GM12892 (cell line): ENCODE measurements at regions not wholly inside any gene's neighbourhood (a gene's known extent, or its start where the extent isn't known, plus 50 kb on each side); places are given as distances from the start of the nearest gene placed in this dataset.
"Not testable (repeated sequence)": the region's sequence is repeated elsewhere in the genome, so short reads cannot be mapped to it uniquely, and the experiment has no call there.

Experiments used
- POLR2A ChIP-seq: IDR thresholded peaks from 2 replicates; pipeline ENCODE4 v1.6.1; 2011; ENCODE audit warnings: low read depth, low read length, control low read depth
- POLR2AphosphoS5 ChIP-seq: IDR thresholded peaks from 2 replicates; pipeline ENCODE4 v1.6.1; 2011; ENCODE audit warnings: low read depth, low read length, control low read depth
- TAF1 ChIP-seq: IDR thresholded peaks from 2 replicates; pipeline ENCODE4 v1.6.1; 2011; ENCODE audit warnings: low read depth, mild to moderate bottlenecking, control low read depth, low read length, borderline replicate concordance

- not testable (repeated sequence) for TF ChIP-seq POLR2AphosphoS5, POLR2A, TAF1
Measured at GRCh38 chr2:41210030-41210429, 758.1 kb upstream of the SLC8A1 start.
